ENCODE measurements at regions not wholly inside any gene's neighbourhood (a gene's known extent, or its start where the extent isn't known, plus 50 kb on each side); places are given as distances from the start of the nearest gene placed in this dataset.

DNA sequence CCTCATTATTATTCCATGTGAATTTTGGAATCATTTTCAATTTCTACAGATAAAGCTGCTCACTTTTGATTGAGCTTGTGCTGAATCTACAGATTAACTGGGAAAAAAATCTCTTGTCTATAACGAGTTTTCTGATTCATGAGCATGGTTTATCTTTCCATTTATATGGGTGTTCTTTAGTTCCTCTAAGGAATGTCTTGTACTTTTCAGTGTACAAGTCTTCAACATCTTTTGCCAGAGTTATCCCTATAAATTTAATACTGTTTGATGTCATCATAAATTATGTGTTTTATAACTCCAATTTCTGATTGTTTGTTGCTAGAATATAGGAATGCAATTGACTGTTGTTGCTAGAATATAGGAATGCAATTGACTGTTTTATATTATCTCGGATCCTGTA lies 533.8 kb downstream of the OLFM4 start:
- DNase-seq (ENCODE audit: low spot score): no peak
- TF ChIP-seq, protein P1, sequence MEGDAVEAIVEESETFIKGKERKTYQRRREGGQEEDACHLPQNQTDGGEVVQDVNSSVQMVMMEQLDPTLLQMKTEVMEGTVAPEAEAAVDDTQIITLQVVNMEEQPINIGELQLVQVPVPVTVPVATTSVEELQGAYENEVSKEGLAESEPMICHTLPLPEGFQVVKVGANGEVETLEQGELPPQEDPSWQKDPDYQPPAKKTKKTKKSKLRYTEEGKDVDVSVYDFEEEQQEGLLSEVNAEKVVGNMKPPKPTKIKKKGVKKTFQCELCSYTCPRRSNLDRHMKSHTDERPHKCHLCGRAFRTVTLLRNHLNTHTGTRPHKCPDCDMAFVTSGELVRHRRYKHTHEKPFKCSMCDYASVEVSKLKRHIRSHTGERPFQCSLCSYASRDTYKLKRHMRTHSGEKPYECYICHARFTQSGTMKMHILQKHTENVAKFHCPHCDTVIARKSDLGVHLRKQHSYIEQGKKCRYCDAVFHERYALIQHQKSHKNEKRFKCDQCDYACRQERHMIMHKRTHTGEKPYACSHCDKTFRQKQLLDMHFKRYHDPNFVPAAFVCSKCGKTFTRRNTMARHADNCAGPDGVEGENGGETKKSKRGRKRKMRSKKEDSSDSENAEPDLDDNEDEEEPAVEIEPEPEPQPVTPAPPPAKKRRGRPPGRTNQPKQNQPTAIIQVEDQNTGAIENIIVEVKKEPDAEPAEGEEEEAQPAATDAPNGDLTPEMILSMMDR (IDR thresholded peaks at IDR 0.05): no peak

DNA sequence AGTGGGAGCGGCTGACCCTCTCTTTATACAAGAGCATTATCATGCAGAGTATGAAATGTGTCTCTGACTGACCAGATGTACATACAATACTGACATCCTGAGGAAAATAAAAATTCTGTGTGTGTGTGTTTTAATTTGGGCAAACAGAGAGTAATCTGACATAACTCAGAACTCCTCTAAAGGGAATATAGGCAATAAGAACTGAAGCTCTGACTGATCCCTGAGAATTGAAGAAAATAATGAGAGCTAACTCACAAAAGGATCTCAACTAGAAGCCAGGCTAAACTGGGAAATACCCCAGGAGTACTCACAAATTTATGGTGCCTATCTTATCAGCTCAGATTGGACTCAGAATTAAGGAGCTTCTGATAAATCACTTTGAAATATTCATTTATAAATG lies 539.9 kb downstream of the OLFM4 start:
- Histone ChIP-seq H3K27ac (no peak overlapping the region), H3K4me1 (ENCODE audit: control insufficient read depth in 1 of 2, low read depth in 2 of 2) (no peaks in the 10 kb centered on the region), H3K27me3 (replicated peaks; ENCODE audit: insufficient read depth) (no peaks in the 10 kb centered on the region), H3K9me3 (no peaks in the 10 kb centered on the region), H3K36me3 (no peaks in the 10 kb centered on the region), H3K4me3 (no peak overlapping the region)
- TF ChIP-seq, protein P1 (IDR thresholded peaks at IDR 0.05): no peak
- ATAC-seq (ENCODE audit: insufficient number of reproducible peaks, low FRiP score, low read depth) (no peak), DNase-seq (ENCODE audit: low spot score) (no peak)

More for the DNA sequence above, 533.8 kb downstream of the OLFM4 start:
- H3K27ac ChIP-seq: no peak overlapping the region
- no peaks in the 10 kb centered on the region for H3K9me3 ChIP-seq
- no peak overlapping the region for H3K4me3 ChIP-seq
- no peaks in the 10 kb centered on the region for H3K27me3 ChIP-seq (replicated peaks; ENCODE audit: insufficient read depth)
- no peaks in the 10 kb centered on the region for H3K4me1 ChIP-seq (ENCODE audit: control insufficient read depth in 1 of 2, low read depth in 2 of 2)
- ATAC-seq (ENCODE audit: insufficient number of reproducible peaks, low FRiP score, low read depth): no peak
- no peaks in the 10 kb centered on the region for H3K36me3 ChIP-seq

- Histone ChIP-seq H3K36me3 (no peaks in the 10 kb centered on the region), H3K9me3 (no peaks in the 10 kb centered on the region), H3K4me3 (no peak overlapping the region), H3K27me3 (replicated peaks; ENCODE audit: insufficient read depth) (no peaks in the 10 kb centered on the region), H3K27ac (no peak overlapping the region), H3K4me1 (ENCODE audit: control insufficient read depth in 1 of 2, low read depth in 2 of 2) (no peaks in the 10 kb centered on the region)
- TF ChIP-seq, protein P1 (IDR thresholded peaks at IDR 0.05): no peak
- ATAC-seq (ENCODE audit: insufficient number of reproducible peaks, low FRiP score, low read depth) (no peak), DNase-seq (ENCODE audit: low spot score) (no peak)
These were observed 540.8 kb downstream of the OLFM4 start for GRCh38 chr13:53569453-53569852.

DNA sequence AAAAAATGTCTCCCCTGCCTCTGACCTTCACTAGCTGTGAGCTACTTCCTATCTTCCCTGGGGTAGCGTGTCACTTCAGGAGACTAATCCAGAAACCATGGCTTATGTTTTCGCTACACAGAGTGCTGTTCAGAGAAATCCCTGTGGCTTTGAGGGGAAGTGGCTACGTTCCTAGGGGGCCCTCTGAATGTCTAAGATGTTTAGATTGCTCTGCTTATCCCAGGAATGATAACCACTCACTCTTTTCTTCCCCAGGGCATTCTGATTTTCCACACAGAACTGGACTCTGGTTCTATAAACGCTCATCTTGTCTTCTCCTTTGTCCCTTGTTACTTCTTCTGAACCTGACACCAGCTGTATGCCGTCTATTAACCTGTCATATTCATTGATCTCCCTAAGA lies 572.5 kb downstream of the OLFM4 start:
- Histone ChIP-seq H3K27ac (no peak overlapping the region), H3K9me3 (no peaks in the 10 kb centered on the region), H3K4me1 (ENCODE audit: control insufficient read depth in 1 of 2, low read depth in 2 of 2) (no peaks in the 10 kb centered on the region), H3K36me3 (no peaks in the 10 kb centered on the region), H3K4me3 (no peak overlapping the region), H3K27me3 (replicated peaks; ENCODE audit: insufficient read depth) (no peaks in the 10 kb centered on the region)
- TF ChIP-seq, protein P1 (IDR thresholded peaks at IDR 0.05): no peak
- ATAC-seq (ENCODE audit: insufficient number of reproducible peaks, low FRiP score, low read depth) (no peak), DNase-seq (ENCODE audit: low spot score) (no peak)

DNA sequence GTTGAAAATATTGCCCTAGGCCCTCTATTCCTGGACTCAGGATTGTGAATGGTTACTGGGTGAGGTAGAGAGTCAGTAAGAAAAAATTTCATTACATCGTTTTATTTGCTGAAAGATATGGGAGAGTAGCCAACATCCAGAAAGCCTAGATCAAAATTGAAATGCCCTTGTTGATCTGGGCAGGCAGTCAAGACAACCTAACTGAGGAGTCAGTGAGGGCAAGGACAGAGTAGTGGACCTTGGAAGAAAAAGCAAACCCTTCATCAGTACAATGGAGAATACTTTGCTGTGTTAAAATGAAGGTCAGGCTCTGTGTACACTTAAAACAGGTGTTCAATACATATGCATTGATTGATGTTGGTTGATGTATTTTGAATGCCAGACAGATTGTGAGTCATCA lies 576.7 kb downstream of the OLFM4 start:
- TF ChIP-seq, protein P1 (IDR thresholded peaks at IDR 0.05): no peak
- Histone ChIP-seq H3K27ac (no peak overlapping the region), H3K27me3 (replicated peaks; ENCODE audit: insufficient read depth) (no peaks in the 10 kb centered on the region), H3K4me1 (ENCODE audit: control insufficient read depth in 1 of 2, low read depth in 2 of 2) (no peaks in the 10 kb centered on the region), H3K36me3 (no peaks in the 10 kb centered on the region), H3K9me3 (no peaks in the 10 kb centered on the region), H3K4me3 (no peak overlapping the region)
- DNase-seq (ENCODE audit: low spot score) (no peak), ATAC-seq (ENCODE audit: insufficient number of reproducible peaks, low FRiP score, low read depth) (no peak)
